GM23338 (cell line): ENCODE measurements at regions not wholly inside any gene's neighbourhood (a gene's known extent, or its start where the extent isn't known, plus 50 kb on each side); places are given as distances from the start of the nearest gene placed in this dataset.

Experiments
- ATAC-seq: fragments of 200-7000 bp; cut with Tn5 transposase; 3 replicates; pipeline ENCODE4 v1.9.1; 2020
- DNase-seq: peaks from one replicate; pipeline ENCODE4 v3.0.0-alpha.2; 2015; ENCODE audit warnings: low spot score
- H2AFZ ChIP-seq: fragments of 200-600 bp; sonication (generic); 2 replicates; pipeline ENCODE4 v1.8.0; 2016; ENCODE audit warnings: antibody characterized with exemption, mild to moderate bottlenecking, moderate library complexity
- H3F3A ChIP-seq: fragments of 200-600 bp; sonication (generic); replicated peaks from 2 replicates; pipeline ENCODE4 v1.8.0; 2017; ENCODE audit warnings: antibody characterized with exemption, mixed run types, low read depth
- H3K27ac ChIP-seq: fragments of 200-600 bp; sonication (generic); 2 replicates; pipeline ENCODE4 v1.6.1; 2016; ENCODE audit warnings: low read depth
- H3K27me3 ChIP-seq: fragments of 200-600 bp; sonication (generic); 2 replicates; pipeline ENCODE4 v1.8.0; 2016; ENCODE audit warnings: mild to moderate bottlenecking, mixed run types, moderate library complexity; ENCODE audit not compliant: insufficient read depth
- H3K36me3 ChIP-seq: fragments of 200-600 bp; sonication (generic); 2 replicates; pipeline ENCODE4 v1.8.0; 2016; ENCODE audit warnings: mild to moderate bottlenecking; ENCODE audit not compliant: insufficient read depth
- H3K4me1 ChIP-seq: fragments of 200-600 bp; sonication (generic); 2 replicates; pipeline ENCODE4 v1.8.0; 2016; ENCODE audit warnings: mild to moderate bottlenecking, moderate library complexity; ENCODE audit not compliant: insufficient read depth
- H3K4me2 ChIP-seq: fragments of 200-600 bp; sonication (generic); 2 replicates; pipeline ENCODE4 v1.7.1; 2017; ENCODE audit warnings: mixed run types
- H3K4me3 ChIP-seq: fragments of 200-600 bp; sonication (generic); 2 replicates; pipeline ENCODE4 v1.6.1; 2016; ENCODE audit warnings: mixed run types
- H3K79me2 ChIP-seq: fragments of 200-600 bp; sonication (generic); replicated peaks from 2 replicates; pipeline ENCODE4 v1.8.0; 2017; ENCODE audit warnings: mild to moderate bottlenecking; ENCODE audit not compliant: insufficient read depth
- H3K9me2 ChIP-seq: fragments of 200-600 bp; sonication (generic); 2 replicates; pipeline ENCODE4 v1.8.0; 2017; ENCODE audit not compliant: insufficient read depth
- H4K20me1 ChIP-seq: fragments of 200-600 bp; sonication (generic); replicated peaks from 2 replicates; pipeline ENCODE4 v1.8.0; 2017; ENCODE audit warnings: mild to moderate bottlenecking; ENCODE audit not compliant: insufficient read depth
- H3K27ac Mint-ChIP-seq: 2 replicates; pipeline ENCODE4 v1.8.0; 2020; ENCODE audit warnings: inconsistent platforms, mild to moderate bottlenecking, moderate library complexity, mixed read lengths
- H3K27me3 Mint-ChIP-seq: 3 replicates; pipeline ENCODE4 v1.8.0; 2022; ENCODE audit warnings: low read depth, mild to moderate bottlenecking, moderate library complexity, mixed read lengths, inconsistent platforms; ENCODE audit not compliant: insufficient read depth, poor library complexity
- H3K36me3 Mint-ChIP-seq: 3 replicates; pipeline ENCODE4 v1.8.0; 2021; ENCODE audit warnings: low read depth, mild to moderate bottlenecking, inconsistent platforms, moderate library complexity, mixed read lengths
- H3K4me1 Mint-ChIP-seq: 3 replicates; pipeline ENCODE4 v1.8.0; 2020; ENCODE audit warnings: mild to moderate bottlenecking, inconsistent platforms, mixed read lengths
- H3K4me3 Mint-ChIP-seq: 3 replicates; pipeline ENCODE4 v1.8.0; 2021; ENCODE audit warnings: moderate library complexity, mild to moderate bottlenecking, inconsistent platforms, mixed read lengths
- H3K9me3 Mint-ChIP-seq: 3 replicates; pipeline ENCODE4 v1.8.0; 2020; ENCODE audit warnings: moderate library complexity, mild to moderate bottlenecking, inconsistent platforms, mixed read lengths
- CREB1 ChIP-seq: fragments of 250-450 bp; sonication (Bioruptor Pico); IDR thresholded peaks from 2 replicates; pipeline ENCODE4 v1.5.0; 2020; ENCODE audit warnings: low read depth, mild to moderate bottlenecking, moderate library complexity
- EZH2 ChIP-seq: fragments of 200-600 bp; sonication (generic); IDR thresholded peaks from one replicate; pipeline ENCODE4 v1.8.0; 2017; ENCODE audit warnings: antibody characterized with exemption, mild to moderate bottlenecking, low read depth; ENCODE audit not compliant: unreplicated experiment
- EZH2phosphoT487 ChIP-seq: fragments of 200-600 bp; sonication (generic); IDR thresholded peaks from one replicate; pipeline ENCODE4 v1.8.1; 2018; ENCODE audit warnings: antibody characterized with exemption; ENCODE audit not compliant: unreplicated experiment
- JUNB ChIP-seq: IDR thresholded peaks from one replicate; pipeline ENCODE4 v1.6.1; 2016; ENCODE audit warnings: antibody characterized with exemption; ENCODE audit not compliant: unreplicated experiment
- NANOG ChIP-seq: IDR thresholded peaks from 2 replicates; pipeline ENCODE4 v1.6.1; 2016; ENCODE audit warnings: antibody characterized with exemption, borderline replicate concordance
- POLR2AphosphoS5 ChIP-seq: IDR thresholded peaks from 2 replicates; pipeline ENCODE4 v1.6.1; 2016; ENCODE audit warnings: antibody characterized with exemption, low read depth
- STAT1 ChIP-seq: IDR thresholded peaks from one replicate; pipeline ENCODE4 v1.6.1; 2016; ENCODE audit warnings: antibody characterized with exemption; ENCODE audit not compliant: unreplicated experiment
- ZNF114 ChIP-seq: fragments of 250-450 bp; sonication (Bioruptor Pico); IDR thresholded peaks from 2 replicates; pipeline ENCODE4 v1.5.0; 2020; ENCODE audit warnings: mild to moderate bottlenecking, moderate library complexity
- ZNF331 ChIP-seq: fragments of 250-450 bp; sonication (Bioruptor Pico); IDR thresholded peaks from 2 replicates; pipeline ENCODE4 v1.5.0; 2020; ENCODE audit warnings: low read depth, mild to moderate bottlenecking, moderate library complexity
- TF ChIP-seq, protein P1 (sequence below), 2 experiments: fragments of 200-600 bp in 1 of 2; sonication (generic) in 1 of 2; conservative IDR thresholded peaks; 2 replicates each; pipeline versions ENCODE4 v1.5.1 to v1.6.1; 2016 to 2017; ENCODE audit warnings: antibody characterized with exemption in 2 of 2, low read depth in 2 of 2, mild to moderate bottlenecking in 2 of 2, moderate library complexity in 1 of 2
- TF ChIP-seq, protein P2 (sequence below): IDR thresholded peaks from 2 replicates; pipeline ENCODE4 v1.6.1; 2016; ENCODE audit warnings: antibody characterized with exemption
- TF ChIP-seq, protein P3 (sequence below): IDR thresholded peaks from one replicate; pipeline ENCODE4 v1.6.1; 2018; ENCODE audit warnings: antibody characterized with exemption; ENCODE audit not compliant: unreplicated experiment
- TF ChIP-seq, protein P4 (sequence below): fragments of 250-450 bp; sonication (Bioruptor Pico); IDR thresholded peaks from 2 replicates; pipeline ENCODE4 v1.5.0; 2020; ENCODE audit warnings: mild to moderate bottlenecking, moderate library complexity

DNA sequence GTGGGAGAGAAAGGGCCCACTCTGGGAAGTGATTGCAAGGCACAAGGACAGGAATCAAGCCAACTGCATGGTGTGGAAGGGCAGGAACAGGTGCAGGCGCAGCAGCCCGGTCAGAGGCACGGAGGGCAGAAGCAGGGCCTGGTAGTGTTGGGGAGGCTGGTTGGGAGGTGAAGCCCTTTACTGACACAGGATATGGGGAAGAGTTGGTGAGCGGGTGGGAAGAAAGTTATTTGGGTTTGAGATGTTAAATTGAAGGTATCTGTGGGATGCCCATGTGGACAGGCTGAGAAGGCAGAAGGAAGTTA lies 83.6 kb upstream of the ABHD2 start:
- no peak overlapping the region for H3K4me3 Mint-ChIP-seq
- TF ChIP-seq, protein P1, sequence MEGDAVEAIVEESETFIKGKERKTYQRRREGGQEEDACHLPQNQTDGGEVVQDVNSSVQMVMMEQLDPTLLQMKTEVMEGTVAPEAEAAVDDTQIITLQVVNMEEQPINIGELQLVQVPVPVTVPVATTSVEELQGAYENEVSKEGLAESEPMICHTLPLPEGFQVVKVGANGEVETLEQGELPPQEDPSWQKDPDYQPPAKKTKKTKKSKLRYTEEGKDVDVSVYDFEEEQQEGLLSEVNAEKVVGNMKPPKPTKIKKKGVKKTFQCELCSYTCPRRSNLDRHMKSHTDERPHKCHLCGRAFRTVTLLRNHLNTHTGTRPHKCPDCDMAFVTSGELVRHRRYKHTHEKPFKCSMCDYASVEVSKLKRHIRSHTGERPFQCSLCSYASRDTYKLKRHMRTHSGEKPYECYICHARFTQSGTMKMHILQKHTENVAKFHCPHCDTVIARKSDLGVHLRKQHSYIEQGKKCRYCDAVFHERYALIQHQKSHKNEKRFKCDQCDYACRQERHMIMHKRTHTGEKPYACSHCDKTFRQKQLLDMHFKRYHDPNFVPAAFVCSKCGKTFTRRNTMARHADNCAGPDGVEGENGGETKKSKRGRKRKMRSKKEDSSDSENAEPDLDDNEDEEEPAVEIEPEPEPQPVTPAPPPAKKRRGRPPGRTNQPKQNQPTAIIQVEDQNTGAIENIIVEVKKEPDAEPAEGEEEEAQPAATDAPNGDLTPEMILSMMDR (conservative IDR thresholded peaks at IDR 0.05; ENCODE audit: low read depth in 2 of 2), result no peak
- no peak for TF ChIP-seq ZNF331
- TF ChIP-seq, protein P2, sequence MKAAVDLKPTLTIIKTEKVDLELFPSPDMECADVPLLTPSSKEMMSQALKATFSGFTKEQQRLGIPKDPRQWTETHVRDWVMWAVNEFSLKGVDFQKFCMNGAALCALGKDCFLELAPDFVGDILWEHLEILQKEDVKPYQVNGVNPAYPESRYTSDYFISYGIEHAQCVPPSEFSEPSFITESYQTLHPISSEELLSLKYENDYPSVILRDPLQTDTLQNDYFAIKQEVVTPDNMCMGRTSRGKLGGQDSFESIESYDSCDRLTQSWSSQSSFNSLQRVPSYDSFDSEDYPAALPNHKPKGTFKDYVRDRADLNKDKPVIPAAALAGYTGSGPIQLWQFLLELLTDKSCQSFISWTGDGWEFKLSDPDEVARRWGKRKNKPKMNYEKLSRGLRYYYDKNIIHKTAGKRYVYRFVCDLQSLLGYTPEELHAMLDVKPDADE, result no peak
- no peak for TF ChIP-seq NANOG
- TF ChIP-seq JUNB, result no peak
- TF ChIP-seq ZNF114 (CRISPR knock-in tag), result no peak
- no peak for TF ChIP-seq POLR2AphosphoS5
- TF ChIP-seq STAT1, result no peak
- TF ChIP-seq, protein P3, sequence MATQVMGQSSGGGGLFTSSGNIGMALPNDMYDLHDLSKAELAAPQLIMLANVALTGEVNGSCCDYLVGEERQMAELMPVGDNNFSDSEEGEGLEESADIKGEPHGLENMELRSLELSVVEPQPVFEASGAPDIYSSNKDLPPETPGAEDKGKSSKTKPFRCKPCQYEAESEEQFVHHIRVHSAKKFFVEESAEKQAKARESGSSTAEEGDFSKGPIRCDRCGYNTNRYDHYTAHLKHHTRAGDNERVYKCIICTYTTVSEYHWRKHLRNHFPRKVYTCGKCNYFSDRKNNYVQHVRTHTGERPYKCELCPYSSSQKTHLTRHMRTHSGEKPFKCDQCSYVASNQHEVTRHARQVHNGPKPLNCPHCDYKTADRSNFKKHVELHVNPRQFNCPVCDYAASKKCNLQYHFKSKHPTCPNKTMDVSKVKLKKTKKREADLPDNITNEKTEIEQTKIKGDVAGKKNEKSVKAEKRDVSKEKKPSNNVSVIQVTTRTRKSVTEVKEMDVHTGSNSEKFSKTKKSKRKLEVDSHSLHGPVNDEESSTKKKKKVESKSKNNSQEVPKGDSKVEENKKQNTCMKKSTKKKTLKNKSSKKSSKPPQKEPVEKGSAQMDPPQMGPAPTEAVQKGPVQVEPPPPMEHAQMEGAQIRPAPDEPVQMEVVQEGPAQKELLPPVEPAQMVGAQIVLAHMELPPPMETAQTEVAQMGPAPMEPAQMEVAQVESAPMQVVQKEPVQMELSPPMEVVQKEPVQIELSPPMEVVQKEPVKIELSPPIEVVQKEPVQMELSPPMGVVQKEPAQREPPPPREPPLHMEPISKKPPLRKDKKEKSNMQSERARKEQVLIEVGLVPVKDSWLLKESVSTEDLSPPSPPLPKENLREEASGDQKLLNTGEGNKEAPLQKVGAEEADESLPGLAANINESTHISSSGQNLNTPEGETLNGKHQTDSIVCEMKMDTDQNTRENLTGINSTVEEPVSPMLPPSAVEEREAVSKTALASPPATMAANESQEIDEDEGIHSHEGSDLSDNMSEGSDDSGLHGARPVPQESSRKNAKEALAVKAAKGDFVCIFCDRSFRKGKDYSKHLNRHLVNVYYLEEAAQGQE, result no peak
- no peak for TF ChIP-seq CREB1 (CRISPR knock-in tag)
- no peak for TF ChIP-seq EZH2
- TF ChIP-seq EZH2phosphoT487, result no peak
- TF ChIP-seq, protein P4, sequence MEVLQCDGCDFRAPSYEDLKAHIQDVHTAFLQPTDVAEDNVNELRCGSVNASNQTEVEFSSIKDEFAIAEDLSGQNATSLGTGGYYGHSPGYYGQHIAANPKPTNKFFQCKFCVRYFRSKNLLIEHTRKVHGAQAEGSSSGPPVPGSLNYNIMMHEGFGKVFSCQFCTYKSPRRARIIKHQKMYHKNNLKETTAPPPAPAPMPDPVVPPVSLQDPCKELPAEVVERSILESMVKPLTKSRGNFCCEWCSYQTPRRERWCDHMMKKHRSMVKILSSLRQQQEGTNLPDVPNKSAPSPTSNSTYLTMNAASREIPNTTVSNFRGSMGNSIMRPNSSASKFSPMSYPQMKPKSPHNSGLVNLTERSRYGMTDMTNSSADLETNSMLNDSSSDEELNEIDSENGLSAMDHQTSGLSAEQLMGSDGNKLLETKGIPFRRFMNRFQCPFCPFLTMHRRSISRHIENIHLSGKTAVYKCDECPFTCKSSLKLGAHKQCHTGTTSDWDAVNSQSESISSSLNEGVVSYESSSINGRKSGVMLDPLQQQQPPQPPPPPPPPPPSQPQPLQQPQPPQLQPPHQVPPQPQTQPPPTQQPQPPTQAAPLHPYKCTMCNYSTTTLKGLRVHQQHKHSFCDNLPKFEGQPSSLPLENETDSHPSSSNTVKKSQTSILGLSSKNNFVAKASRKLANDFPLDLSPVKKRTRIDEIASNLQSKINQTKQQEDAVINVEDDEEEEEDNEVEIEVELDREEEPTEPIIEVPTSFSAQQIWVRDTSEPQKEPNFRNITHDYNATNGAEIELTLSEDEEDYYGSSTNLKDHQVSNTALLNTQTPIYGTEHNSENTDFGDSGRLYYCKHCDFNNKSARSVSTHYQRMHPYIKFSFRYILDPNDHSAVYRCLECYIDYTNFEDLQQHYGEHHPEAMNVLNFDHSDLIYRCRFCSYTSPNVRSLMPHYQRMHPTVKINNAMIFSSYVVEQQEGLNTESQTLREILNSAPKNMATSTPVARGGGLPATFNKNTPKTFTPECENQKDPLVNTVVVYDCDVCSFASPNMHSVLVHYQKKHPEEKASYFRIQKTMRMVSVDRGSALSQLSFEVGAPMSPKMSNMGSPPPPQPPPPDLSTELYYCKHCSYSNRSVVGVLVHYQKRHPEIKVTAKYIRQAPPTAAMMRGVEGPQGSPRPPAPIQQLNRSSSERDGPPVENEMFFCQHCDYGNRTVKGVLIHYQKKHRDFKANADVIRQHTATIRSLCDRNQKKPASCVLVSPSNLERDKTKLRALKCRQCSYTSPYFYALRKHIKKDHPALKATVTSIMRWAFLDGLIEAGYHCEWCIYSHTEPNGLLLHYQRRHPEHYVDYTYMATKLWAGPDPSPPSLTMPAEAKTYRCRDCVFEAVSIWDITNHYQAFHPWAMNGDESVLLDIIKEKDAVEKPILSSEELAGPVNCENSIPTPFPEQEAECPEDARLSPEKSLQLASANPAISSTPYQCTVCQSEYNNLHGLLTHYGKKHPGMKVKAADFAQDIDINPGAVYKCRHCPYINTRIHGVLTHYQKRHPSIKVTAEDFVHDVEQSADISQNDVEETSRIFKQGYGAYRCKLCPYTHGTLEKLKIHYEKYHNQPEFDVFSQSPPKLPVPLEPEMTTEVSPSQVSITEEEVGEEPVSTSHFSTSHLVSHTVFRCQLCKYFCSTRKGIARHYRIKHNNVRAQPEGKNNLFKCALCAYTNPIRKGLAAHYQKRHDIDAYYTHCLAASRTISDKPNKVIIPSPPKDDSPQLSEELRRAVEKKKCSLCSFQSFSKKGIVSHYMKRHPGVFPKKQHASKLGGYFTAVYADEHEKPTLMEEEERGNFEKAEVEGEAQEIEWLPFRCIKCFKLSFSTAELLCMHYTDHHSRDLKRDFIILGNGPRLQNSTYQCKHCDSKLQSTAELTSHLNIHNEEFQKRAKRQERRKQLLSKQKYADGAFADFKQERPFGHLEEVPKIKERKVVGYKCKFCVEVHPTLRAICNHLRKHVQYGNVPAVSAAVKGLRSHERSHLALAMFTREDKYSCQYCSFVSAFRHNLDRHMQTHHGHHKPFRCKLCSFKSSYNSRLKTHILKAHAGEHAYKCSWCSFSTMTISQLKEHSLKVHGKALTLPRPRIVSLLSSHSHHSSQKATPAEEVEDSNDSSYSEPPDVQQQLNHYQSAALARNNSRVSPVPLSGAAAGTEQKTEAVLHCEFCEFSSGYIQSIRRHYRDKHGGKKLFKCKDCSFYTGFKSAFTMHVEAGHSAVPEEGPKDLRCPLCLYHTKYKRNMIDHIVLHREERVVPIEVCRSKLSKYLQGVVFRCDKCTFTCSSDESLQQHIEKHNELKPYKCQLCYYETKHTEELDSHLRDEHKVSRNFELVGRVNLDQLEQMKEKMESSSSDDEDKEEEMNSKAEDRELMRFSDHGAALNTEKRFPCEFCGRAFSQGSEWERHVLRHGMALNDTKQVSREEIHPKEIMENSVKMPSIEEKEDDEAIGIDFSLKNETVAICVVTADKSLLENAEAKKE (CRISPR knock-in tag), result no peak
- peak overlapping the region; percentile 33; the same call in 1 of the 2 replicates for H3K27ac Mint-ChIP-seq
- Histone ChIP-seq H3K4me1 (peaks cover 44% of the 10 kb centered on the region), H3F3A (peaks cover 4% of the 10 kb centered on the region; the same call in 1 of the 2 replicates), H2AFZ (no peak overlapping the region), H3K79me2 (no peaks in the 10 kb centered on the region), H3K27ac (no peak overlapping the region), H4K20me1 (no peaks in the 10 kb centered on the region), H3K36me3 (no peaks in the 10 kb centered on the region), H3K27me3 (no peaks in the 10 kb centered on the region), H3K4me2 (no peak overlapping the region), H3K4me3 (no peak overlapping the region), H3K9me2 (no peaks in the 10 kb centered on the region)
- H3K27me3 Mint-ChIP-seq, result peaks cover 15% of the 10 kb centered on the region
- peaks cover 50% of the 10 kb centered on the region for H3K4me1 Mint-ChIP-seq
- no peak for ATAC-seq
- DNase-seq, result no peak
- peaks cover 3% of the 10 kb centered on the region; the same call in 1 of the 3 replicates for H3K9me3 Mint-ChIP-seq
- H3K36me3 Mint-ChIP-seq, result peaks cover 24% of the 10 kb centered on the region
